Loucy (cell line): ENCODE measurements at regions not wholly inside any gene's neighbourhood (a gene's known extent, or its start where the extent isn't known, plus 50 kb on each side); places are given as distances from the start of the nearest gene placed in this dataset.

Experiments used
- H2AFZ ChIP-seq: fragments of 200-600 bp; sonication (generic); 2 replicates; pipeline ENCODE4 v1.6.0; 2016; ENCODE audit warnings: antibody characterized with exemption, mild to moderate bottlenecking, low read length, moderate library complexity
- H3F3A ChIP-seq: fragments of 200-600 bp; 2 replicates; pipeline ENCODE4 v1.6.0; 2016; ENCODE audit warnings: antibody characterized with exemption, low read depth, mild to moderate bottlenecking
- H3K27me3 ChIP-seq: fragments of 200-600 bp; sonication (generic); 2 replicates; pipeline ENCODE4 v1.6.1; 2014; ENCODE audit warnings: low read length, mild to moderate bottlenecking; ENCODE audit not compliant: insufficient read depth, poor library complexity, severe bottlenecking
- H3K36me3 ChIP-seq: fragments of 200-600 bp; sonication (generic); 2 replicates; pipeline ENCODE4 v1.6.1; 2016; ENCODE audit warnings: low read length; ENCODE audit not compliant: insufficient read depth
- H3K4me1 ChIP-seq: fragments of 200-600 bp; sonication (generic); 2 replicates; pipeline ENCODE4 v1.5.1; 2014; ENCODE audit warnings: low read length, mild to moderate bottlenecking; ENCODE audit not compliant: insufficient read depth, poor library complexity, severe bottlenecking
- H3K4me2 ChIP-seq: fragments of 200-600 bp; sonication (generic); 2 replicates; pipeline ENCODE4 v1.6.0; 2014; ENCODE audit warnings: antibody characterized with exemption, low read length, low read depth, mild to moderate bottlenecking; ENCODE audit not compliant: poor library complexity, severe bottlenecking
- H3K4me3 ChIP-seq: fragments of 200-600 bp; sonication (generic); 2 replicates; pipeline ENCODE4 v1.5.1; 2014; ENCODE audit warnings: low read length, mild to moderate bottlenecking, mixed read lengths; ENCODE audit not compliant: poor library complexity, severe bottlenecking
- H3K79me2 ChIP-seq: fragments of 200-600 bp; sonication (generic); 2 replicates; pipeline ENCODE4 v1.6.1; 2014; ENCODE audit warnings: low read length; ENCODE audit not compliant: insufficient read depth
- H3K9ac ChIP-seq: fragments of 200-600 bp; sonication (generic); 2 replicates; pipeline ENCODE4 v1.6.0; 2014; ENCODE audit warnings: mild to moderate bottlenecking, low read depth, low read length, moderate library complexity; ENCODE audit not compliant: poor library complexity, severe bottlenecking
- H3K9me2 ChIP-seq: fragments of 200-600 bp; sonication (generic); replicated peaks from 2 replicates; pipeline ENCODE4 v1.6.1; 2016; ENCODE audit warnings: low read depth, low read length, mixed read lengths
- H3K9me3 ChIP-seq: fragments of 200-600 bp; sonication (generic); 2 replicates; pipeline ENCODE4 v1.6.1; 2014; ENCODE audit warnings: mild to moderate bottlenecking, antibody characterized with exemption, low read length, low read depth; ENCODE audit not compliant: insufficient read depth
- H4K20me1 ChIP-seq: fragments of 200-600 bp; sonication (generic); 2 replicates; pipeline ENCODE4 v1.6.0; 2014; ENCODE audit warnings: antibody characterized with exemption, low read length, mild to moderate bottlenecking; ENCODE audit not compliant: insufficient read depth, poor library complexity, severe bottlenecking
- EZH2phosphoT487 ChIP-seq: fragments of 200-600 bp; IDR thresholded peaks from 2 replicates; pipeline ENCODE4 v1.6.1; 2018; ENCODE audit warnings: antibody characterized with exemption, mild to moderate bottlenecking, moderate library complexity, borderline replicate concordance
- TF ChIP-seq, protein P1 (sequence below): fragments of 200-600 bp; sonication (generic); conservative IDR thresholded peaks from 2 replicates; pipeline ENCODE4 v1.5.1; 2014; ENCODE audit warnings: mild to moderate bottlenecking, antibody characterized with exemption, low read length

DNA sequence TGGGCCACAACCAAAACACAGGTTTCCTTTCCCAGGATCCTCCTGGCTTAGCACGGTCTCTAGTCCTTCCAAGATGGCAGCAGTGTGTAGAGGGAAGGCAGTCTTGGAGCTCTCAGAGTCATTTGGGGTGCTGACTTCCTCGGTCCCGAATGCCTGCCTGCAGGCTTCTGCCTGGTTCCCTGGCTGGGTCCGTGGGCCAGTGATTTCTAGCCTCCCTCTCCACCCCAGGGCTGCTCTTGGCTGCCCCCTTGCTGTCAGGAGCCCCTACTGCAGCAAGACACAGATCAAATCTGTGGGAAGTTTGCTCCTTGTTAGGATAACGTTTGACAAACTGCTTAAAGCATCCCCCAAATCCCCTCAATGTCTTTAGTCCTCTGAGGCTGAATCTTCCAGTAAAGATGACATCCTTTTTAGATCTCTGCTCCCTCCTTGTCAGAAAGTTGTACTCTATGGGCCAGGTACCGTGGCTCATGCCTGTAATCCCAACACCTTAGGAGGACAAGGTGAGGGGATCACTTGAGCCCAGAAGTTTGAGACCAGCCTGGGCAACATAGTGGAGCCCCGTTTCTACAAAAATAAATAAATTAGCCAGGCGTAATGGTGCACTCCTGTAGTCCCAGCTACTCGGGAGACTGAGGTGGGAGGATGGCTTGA, 272.5 kb downstream of the RRAGC start:
- Histone ChIP-seq H3K9me3 (no peaks in the 10 kb centered on the region), H3K4me2 (no peak overlapping the region), H3K9ac (no peak overlapping the region), H3F3A (no peaks in the 10 kb centered on the region), H3K27me3 (no peaks in the 10 kb centered on the region), H3K4me1 (no peaks in the 10 kb centered on the region), H2AFZ (no peak overlapping the region), H4K20me1 (no peaks in the 10 kb centered on the region), H3K9me2 (no peaks in the 10 kb centered on the region), H3K79me2 (no peaks in the 10 kb centered on the region), H3K4me3 (no peak overlapping the region), H3K36me3 (no peaks in the 10 kb centered on the region)
- no peak for TF ChIP-seq EZH2phosphoT487
- TF ChIP-seq, protein P1, sequence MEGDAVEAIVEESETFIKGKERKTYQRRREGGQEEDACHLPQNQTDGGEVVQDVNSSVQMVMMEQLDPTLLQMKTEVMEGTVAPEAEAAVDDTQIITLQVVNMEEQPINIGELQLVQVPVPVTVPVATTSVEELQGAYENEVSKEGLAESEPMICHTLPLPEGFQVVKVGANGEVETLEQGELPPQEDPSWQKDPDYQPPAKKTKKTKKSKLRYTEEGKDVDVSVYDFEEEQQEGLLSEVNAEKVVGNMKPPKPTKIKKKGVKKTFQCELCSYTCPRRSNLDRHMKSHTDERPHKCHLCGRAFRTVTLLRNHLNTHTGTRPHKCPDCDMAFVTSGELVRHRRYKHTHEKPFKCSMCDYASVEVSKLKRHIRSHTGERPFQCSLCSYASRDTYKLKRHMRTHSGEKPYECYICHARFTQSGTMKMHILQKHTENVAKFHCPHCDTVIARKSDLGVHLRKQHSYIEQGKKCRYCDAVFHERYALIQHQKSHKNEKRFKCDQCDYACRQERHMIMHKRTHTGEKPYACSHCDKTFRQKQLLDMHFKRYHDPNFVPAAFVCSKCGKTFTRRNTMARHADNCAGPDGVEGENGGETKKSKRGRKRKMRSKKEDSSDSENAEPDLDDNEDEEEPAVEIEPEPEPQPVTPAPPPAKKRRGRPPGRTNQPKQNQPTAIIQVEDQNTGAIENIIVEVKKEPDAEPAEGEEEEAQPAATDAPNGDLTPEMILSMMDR, result peak; percentile 94

DNA sequence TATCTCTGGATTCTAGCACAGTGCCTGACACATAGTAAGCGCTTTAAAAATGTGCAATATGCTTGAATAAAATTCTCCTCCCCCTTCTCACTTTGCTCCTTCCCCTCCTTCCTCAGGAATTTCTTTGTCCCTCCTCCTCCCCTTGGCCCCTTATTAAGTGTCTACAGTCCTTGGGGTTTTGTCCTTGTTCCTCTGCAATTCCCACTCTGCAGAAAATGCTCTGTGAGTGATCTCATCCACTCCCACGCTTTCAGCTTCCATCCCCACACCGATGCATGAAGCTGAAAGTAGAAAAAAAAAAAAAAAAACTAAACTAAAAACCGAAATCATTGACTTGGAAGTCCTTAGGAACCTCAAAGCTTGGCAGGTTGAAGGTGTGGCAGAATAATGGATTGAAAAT, 273.6 kb downstream of the RRAGC start:
- Histone ChIP-seq H3K36me3 (no peaks in the 10 kb centered on the region), H3K4me2 (no peak overlapping the region), H3K9me3 (no peaks in the 10 kb centered on the region), H4K20me1 (no peaks in the 10 kb centered on the region), H3K9me2 (no peaks in the 10 kb centered on the region), H3K4me1 (no peaks in the 10 kb centered on the region), H3K9ac (no peak overlapping the region), H2AFZ (no peak overlapping the region), H3K79me2 (no peaks in the 10 kb centered on the region), H3K27me3 (no peaks in the 10 kb centered on the region), H3F3A (no peaks in the 10 kb centered on the region), H3K4me3 (no peak overlapping the region)
- TF ChIP-seq, protein P1, result no peak
- no peak for TF ChIP-seq EZH2phosphoT487

DNA sequence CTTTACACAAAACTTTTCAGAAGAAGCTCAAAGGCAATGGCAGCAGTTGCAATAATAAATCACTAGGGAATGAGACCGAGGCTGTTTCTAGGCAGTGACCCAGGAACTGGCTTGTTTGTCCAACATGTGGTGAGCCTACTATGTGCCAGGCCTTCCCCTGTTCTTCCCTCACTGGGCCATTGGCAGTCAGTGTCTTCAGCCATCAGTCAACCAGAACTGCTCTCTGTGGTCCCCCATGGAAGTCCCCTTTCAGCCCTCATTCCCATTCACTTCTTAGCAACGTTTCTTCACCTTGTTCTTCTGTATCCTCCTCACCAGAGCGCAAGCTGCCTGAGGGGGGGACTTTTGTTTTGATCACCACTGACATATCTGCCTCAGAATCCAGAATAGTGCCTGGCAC, 274.1 kb downstream of the RRAGC start:
- no peaks in the 10 kb centered on the region for H3K79me2 ChIP-seq
- no peaks in the 10 kb centered on the region for H3K9me3 ChIP-seq
- H3K9me2 ChIP-seq, result no peaks in the 10 kb centered on the region
- TF ChIP-seq, protein P1, result no peak
- no peak for TF ChIP-seq EZH2phosphoT487
- H3K9ac ChIP-seq, result no peak overlapping the region
- H3K27me3 ChIP-seq, result no peaks in the 10 kb centered on the region
- no peaks in the 10 kb centered on the region for H3K36me3 ChIP-seq
- H3K4me3 ChIP-seq, result no peak overlapping the region
- no peaks in the 10 kb centered on the region for H3K4me1 ChIP-seq
- no peak overlapping the region for H3K4me2 ChIP-seq
- H3F3A ChIP-seq, result no peaks in the 10 kb centered on the region
- no peaks in the 10 kb centered on the region for H4K20me1 ChIP-seq
- H2AFZ ChIP-seq, result peak overlapping the region; percentile 33; the same call in 1 of the 2 replicates
